ENCODE measurements at regions not wholly inside any gene's neighbourhood (a gene's known extent, or its start where the extent isn't known, plus 50 kb on each side); places are given as distances from the start of the nearest gene placed in this dataset.

DNA sequence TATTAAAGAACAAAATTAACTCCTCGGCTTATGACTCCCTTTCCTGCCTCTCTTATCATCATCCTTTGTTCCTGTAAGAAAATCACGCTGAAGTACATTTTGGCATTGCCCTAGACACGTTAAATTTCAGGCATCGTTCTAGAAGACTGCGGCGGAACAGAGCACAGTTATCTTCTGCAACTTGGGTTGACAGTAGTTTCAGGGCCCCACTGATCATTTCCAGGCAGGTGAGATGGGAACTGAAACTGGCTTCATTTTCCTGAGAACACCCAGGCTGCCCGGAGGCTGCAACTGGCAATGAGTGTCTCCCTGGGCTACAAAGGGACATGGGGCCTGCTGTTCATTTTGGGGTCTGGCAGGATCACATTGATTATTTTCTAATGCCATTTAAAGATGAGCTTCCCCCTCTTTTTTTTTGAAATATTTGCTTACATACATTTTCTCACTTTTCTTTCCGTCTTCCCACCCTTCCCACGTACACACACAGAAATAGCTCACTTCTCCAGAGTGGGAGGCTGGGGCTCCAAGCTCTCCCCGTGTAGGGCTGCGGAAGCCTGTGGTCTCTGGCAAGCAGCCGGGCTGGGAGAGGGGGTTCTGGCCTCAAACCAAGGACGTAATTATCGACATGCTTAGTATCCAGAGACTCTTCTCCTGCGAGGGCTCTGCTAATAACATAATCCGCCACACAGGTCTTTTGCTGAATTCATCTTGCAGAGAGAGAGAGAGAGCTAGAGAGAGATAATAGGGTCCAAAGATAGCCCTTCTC lies 267.4 kb downstream of the ABHD5 start:
- no peaks in the 10 kb centered on the region for H3K27me3 ChIP-seq (ENCODE audit: insufficient read depth, low read length)
- H3K9me3 ChIP-seq (ENCODE audit: low read depth, low read length), result no peaks in the 10 kb centered on the region
- no peaks in the 10 kb centered on the region for H3K4me1 ChIP-seq (ENCODE audit: insufficient read depth, low read length)
- H3K4me3 ChIP-seq (ENCODE audit: low read length), result no peak overlapping the region

- Histone ChIP-seq H3K27me3 (ENCODE audit: insufficient read depth, low read length) (no peaks in the 10 kb centered on the region), H3K4me3 (ENCODE audit: low read length) (no peak overlapping the region), H3K9me3 (ENCODE audit: low read depth, low read length) (no peaks in the 10 kb centered on the region), H3K4me1 (ENCODE audit: insufficient read depth, low read length) (no peaks in the 10 kb centered on the region)
These were observed 268.2 kb downstream of the ABHD5 start for GRCh38 chr3:43958973-43959372.

- H3K4me1 ChIP-seq (ENCODE audit: insufficient read depth, low read length), result no peaks in the 10 kb centered on the region
- no peak overlapping the region for H3K4me3 ChIP-seq (ENCODE audit: low read length)
- H3K9me3 ChIP-seq (ENCODE audit: low read depth, low read length), result no peaks in the 10 kb centered on the region
- H3K27me3 ChIP-seq (ENCODE audit: insufficient read depth, low read length), result no peaks in the 10 kb centered on the region
These were observed 269.0 kb downstream of the ABHD5 start for GRCh38 chr3:43959498-43960447.

- Histone ChIP-seq H3K9me3 (ENCODE audit: low read depth, low read length) (no peaks in the 10 kb centered on the region), H3K4me1 (ENCODE audit: insufficient read depth, low read length) (no peaks in the 10 kb centered on the region), H3K4me3 (ENCODE audit: low read length) (no peak overlapping the region), H3K27me3 (ENCODE audit: insufficient read depth, low read length) (peaks cover 2% of the 10 kb centered on the region)
These were observed 269.7 kb downstream of the ABHD5 start for GRCh38 chr3:43960448-43960840.

- Histone ChIP-seq H3K27me3 (ENCODE audit: insufficient read depth, low read length) (peaks cover 2% of the 10 kb centered on the region), H3K9me3 (ENCODE audit: low read depth, low read length) (no peaks in the 10 kb centered on the region), H3K4me3 (ENCODE audit: low read length) (no peak overlapping the region), H3K4me1 (ENCODE audit: insufficient read depth, low read length) (no peaks in the 10 kb centered on the region)
These were observed 271.3 kb downstream of the ABHD5 start for GRCh38 chr3:43962043-43962442.

DNA sequence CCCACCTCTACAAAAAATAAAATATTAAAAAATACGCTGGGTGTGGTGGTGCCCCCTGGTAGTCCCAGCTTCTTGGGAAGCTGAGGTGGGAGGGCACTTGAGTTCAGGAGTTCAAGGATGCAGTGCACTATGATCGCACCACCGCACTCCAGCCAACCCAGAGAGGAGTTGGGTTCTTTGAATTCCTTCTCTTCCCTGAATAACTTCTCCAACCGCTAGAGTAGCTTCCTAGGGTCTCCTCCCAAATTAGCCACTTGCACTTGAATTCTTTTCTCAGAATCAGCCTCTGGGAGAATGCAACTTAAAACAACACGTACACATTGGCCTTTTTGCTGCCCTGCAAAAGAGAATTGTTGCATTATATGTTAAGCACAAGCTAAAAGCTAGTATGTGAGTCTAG lies 272.5 kb downstream of the ABHD5 start:
- H3K27me3 ChIP-seq (ENCODE audit: insufficient read depth, low read length), result peaks cover 2% of the 10 kb centered on the region
- no peak overlapping the region for H3K4me3 ChIP-seq (ENCODE audit: low read length)
- no peaks in the 10 kb centered on the region for H3K4me1 ChIP-seq (ENCODE audit: insufficient read depth, low read length)
- no peaks in the 10 kb centered on the region for H3K9me3 ChIP-seq (ENCODE audit: low read depth, low read length)

- peaks cover 2% of the 10 kb centered on the region for H3K27me3 ChIP-seq (ENCODE audit: insufficient read depth, low read length)
- H3K9me3 ChIP-seq (ENCODE audit: low read depth, low read length), result no peaks in the 10 kb centered on the region
- H3K4me3 ChIP-seq (ENCODE audit: low read length), result no peak overlapping the region
- H3K4me1 ChIP-seq (ENCODE audit: insufficient read depth, low read length), result no peaks in the 10 kb centered on the region
These were observed 273.9 kb downstream of the ABHD5 start for GRCh38 chr3:43964640-43965039.

GRCh38 chr3:43965656-43966055 lies 274.9 kb downstream of the ABHD5 start:
- peaks cover 2% of the 10 kb centered on the region for H3K27me3 ChIP-seq (ENCODE audit: insufficient read depth, low read length)
- H3K4me3 ChIP-seq (ENCODE audit: low read length), result no peak overlapping the region
- H3K4me1 ChIP-seq (ENCODE audit: insufficient read depth, low read length), result no peaks in the 10 kb centered on the region
- H3K9me3 ChIP-seq (ENCODE audit: low read depth, low read length), result no peaks in the 10 kb centered on the region

DNA sequence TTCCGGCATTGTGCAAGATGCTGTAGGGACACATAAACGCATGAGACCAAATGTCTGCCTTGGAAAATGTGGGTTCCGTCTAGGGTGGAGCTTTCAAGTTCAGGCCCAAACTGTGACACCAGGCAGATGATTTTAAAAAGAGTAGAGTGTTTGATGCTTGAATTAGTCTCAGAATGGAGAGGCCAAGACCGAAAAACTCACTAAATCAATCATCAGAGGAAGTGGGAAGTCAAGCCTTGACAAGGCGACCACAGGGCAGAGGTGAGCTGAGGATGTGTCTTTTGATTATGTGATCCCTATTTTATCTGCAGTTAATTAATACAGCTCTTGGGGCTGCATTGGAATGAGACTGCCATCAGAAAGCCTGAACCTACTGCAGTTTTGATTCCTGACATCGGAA lies 275.4 kb downstream of the ABHD5 start:
- H3K9me3 ChIP-seq (ENCODE audit: low read depth, low read length), result no peaks in the 10 kb centered on the region
- peaks cover 2% of the 10 kb centered on the region for H3K27me3 ChIP-seq (ENCODE audit: insufficient read depth, low read length)
- no peaks in the 10 kb centered on the region for H3K4me1 ChIP-seq (ENCODE audit: insufficient read depth, low read length)
- H3K4me3 ChIP-seq (ENCODE audit: low read length), result no peak overlapping the region

DNA sequence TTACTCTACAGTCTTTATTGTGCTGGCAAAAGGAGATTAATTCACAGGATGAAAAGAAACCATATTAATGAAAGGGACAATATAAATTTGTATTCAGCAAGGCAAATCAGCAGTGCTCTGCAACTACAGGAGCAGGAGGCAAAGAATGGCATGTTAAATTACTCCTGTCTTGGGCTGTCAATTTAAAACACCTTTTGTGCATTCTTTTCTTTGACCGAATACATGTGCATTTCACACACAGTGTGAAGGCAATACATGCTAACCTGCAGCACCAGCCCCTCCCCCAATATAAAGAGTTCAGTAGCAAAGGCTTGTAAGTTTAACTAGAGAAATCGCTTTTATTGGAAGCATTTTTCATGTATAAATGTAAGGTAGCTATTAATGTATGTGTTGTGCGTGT lies 275.2 kb upstream of the TOPAZ1 start:
- Histone ChIP-seq H3K27me3 (ENCODE audit: insufficient read depth, low read length) (peaks cover 2% of the 10 kb centered on the region), H3K4me3 (ENCODE audit: low read length) (no peak overlapping the region), H3K9me3 (ENCODE audit: low read depth, low read length) (no peaks in the 10 kb centered on the region), H3K4me1 (ENCODE audit: insufficient read depth, low read length) (no peaks in the 10 kb centered on the region)

DNA sequence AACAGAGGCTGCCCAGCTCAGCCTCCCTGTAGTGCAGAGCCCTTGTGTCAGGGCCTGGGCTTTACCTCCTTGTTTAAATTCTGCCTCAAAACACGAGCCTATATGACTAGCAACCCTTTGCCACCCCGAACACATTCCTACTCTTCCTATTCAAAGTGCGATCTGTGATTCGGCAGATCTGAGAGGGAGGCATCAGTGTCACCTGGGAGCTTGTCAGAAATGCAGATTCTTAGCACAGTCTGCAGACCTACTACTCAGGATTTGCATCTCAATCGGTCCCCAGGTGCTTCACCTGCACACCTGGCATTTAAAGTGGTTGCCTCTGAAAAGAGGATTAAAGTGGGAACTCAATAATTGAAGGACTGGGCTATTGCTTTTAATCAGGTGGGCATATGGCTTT lies 273.2 kb upstream of the TOPAZ1 start:
- Histone ChIP-seq H3K27me3 (ENCODE audit: insufficient read depth, low read length) (peaks cover 2% of the 10 kb centered on the region), H3K4me1 (ENCODE audit: insufficient read depth, low read length) (no peaks in the 10 kb centered on the region), H3K4me3 (ENCODE audit: low read length) (no peak overlapping the region), H3K9me3 (ENCODE audit: low read depth, low read length) (no peaks in the 10 kb centered on the region)

DNA sequence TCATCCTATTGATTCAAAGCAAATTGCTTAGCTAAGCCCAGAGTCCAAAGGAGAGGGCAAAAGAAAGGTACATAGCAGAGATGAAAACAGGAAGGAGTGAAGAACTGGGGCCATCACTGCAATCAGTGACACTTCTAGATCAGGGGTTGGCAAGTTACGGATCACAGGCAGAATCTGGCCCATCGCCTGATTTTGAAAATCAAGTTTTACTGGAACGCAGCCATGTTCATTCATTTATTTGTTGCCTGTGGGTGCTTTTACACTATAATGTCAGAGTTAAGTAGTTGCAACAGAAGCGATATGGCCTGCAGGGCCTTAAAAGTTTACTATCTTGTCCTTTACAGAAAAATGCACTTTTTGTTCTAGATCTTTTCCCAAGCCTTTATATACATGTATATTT lies 271.7 kb upstream of the TOPAZ1 start:
- Histone ChIP-seq H3K9me3 (ENCODE audit: low read depth, low read length) (no peaks in the 10 kb centered on the region), H3K27me3 (ENCODE audit: insufficient read depth, low read length) (peaks cover 1% of the 10 kb centered on the region), H3K4me1 (ENCODE audit: insufficient read depth, low read length) (no peaks in the 10 kb centered on the region), H3K4me3 (ENCODE audit: low read length) (no peak overlapping the region)

- no peaks in the 10 kb centered on the region for H3K27me3 ChIP-seq (ENCODE audit: insufficient read depth, low read length)
- no peaks in the 10 kb centered on the region for H3K9me3 ChIP-seq (ENCODE audit: low read depth, low read length)
- H3K4me3 ChIP-seq (ENCODE audit: low read length), result no peak overlapping the region
- no peaks in the 10 kb centered on the region for H3K4me1 ChIP-seq (ENCODE audit: insufficient read depth, low read length)
These were observed 271.3 kb upstream of the TOPAZ1 start for GRCh38 chr3:43970351-43970750.

- H3K4me3 ChIP-seq (ENCODE audit: low read length), result no peak overlapping the region
- no peaks in the 10 kb centered on the region for H3K9me3 ChIP-seq (ENCODE audit: low read depth, low read length)
- H3K4me1 ChIP-seq (ENCODE audit: insufficient read depth, low read length), result no peaks in the 10 kb centered on the region
- H3K27me3 ChIP-seq (ENCODE audit: insufficient read depth, low read length), result no peaks in the 10 kb centered on the region
These were observed 270.8 kb upstream of the TOPAZ1 start for GRCh38 chr3:43970920-43971319.

- Histone ChIP-seq H3K4me1 (ENCODE audit: insufficient read depth, low read length) (no peaks in the 10 kb centered on the region), H3K9me3 (ENCODE audit: low read depth, low read length) (no peaks in the 10 kb centered on the region), H3K27me3 (ENCODE audit: insufficient read depth, low read length) (no peaks in the 10 kb centered on the region), H3K4me3 (ENCODE audit: low read length) (no peak overlapping the region)
These were observed 270.2 kb upstream of the TOPAZ1 start for GRCh38 chr3:43971486-43971885.
